GM10847 (cell line): ENCODE measurements at regions not wholly inside any gene's neighbourhood (a gene's known extent, or its start where the extent isn't known, plus 50 kb on each side); places are given as distances from the start of the nearest gene placed in this dataset.

ENCODE experiments used
- POLR2A ChIP-seq: IDR thresholded peaks from 2 replicates; pipeline ENCODE4 v1.6.1; 2011; ENCODE audit not compliant: insufficient read length; ENCODE audit errors: extremely low read depth

GRCh38 chr6:113385020-113385431, 472.1 kb upstream of the MARCKS start:
- no peak for TF ChIP-seq POLR2A

- TF ChIP-seq POLR2A = no peak
Measured at GRCh38 chr6:113388996-113389395, 468.1 kb upstream of the MARCKS start.

GRCh38 chr6:113392551-113393055, 464.5 kb upstream of the MARCKS start:
- TF ChIP-seq POLR2A = no peak

- no peak for TF ChIP-seq POLR2A
Measured at GRCh38 chr6:113394216-113394615, 462.9 kb upstream of the MARCKS start.

- TF ChIP-seq POLR2A = no peak
Measured at GRCh38 chr6:113394729-113395128, 462.4 kb upstream of the MARCKS start.

GRCh38 chr6:113396730-113397129, 460.4 kb upstream of the MARCKS start:
- no peak for TF ChIP-seq POLR2A

GRCh38 chr6:113397236-113397635, 459.9 kb upstream of the MARCKS start:
- no peak for TF ChIP-seq POLR2A

- TF ChIP-seq POLR2A = no peak
Measured at GRCh38 chr6:113401231-113401630, 455.9 kb upstream of the MARCKS start.

GRCh38 chr6:113402544-113402943, 454.6 kb upstream of the MARCKS start:
- no peak for TF ChIP-seq POLR2A

- no peak for TF ChIP-seq POLR2A
Measured at GRCh38 chr6:113403966-113404595, 453.1 kb upstream of the MARCKS start.

- TF ChIP-seq POLR2A = no peak
Measured at GRCh38 chr6:113405326-113406047, 451.7 kb upstream of the MARCKS start.

GRCh38 chr6:113406048-113406695, 451.0 kb upstream of the MARCKS start:
- TF ChIP-seq POLR2A = no peak

GRCh38 chr6:113411011-113411410, 446.1 kb upstream of the MARCKS start:
- TF ChIP-seq POLR2A = no peak

- no peak for TF ChIP-seq POLR2A
Measured at GRCh38 chr6:113412589-113413357, 444.4 kb upstream of the MARCKS start.

GRCh38 chr6:113414511-113414910, 442.6 kb upstream of the MARCKS start:
- no peak for TF ChIP-seq POLR2A
